GM12875 (cell line): ENCODE measurements at regions not wholly inside any gene's neighbourhood (a gene's known extent, or its start where the extent isn't known, plus 50 kb on each side); places are given as distances from the start of the nearest gene placed in this dataset.

ENCODE experiments used
- H3K4me3 ChIP-seq: one replicate; pipeline ENCODE4 v1.5.1; 2011; ENCODE audit warnings: low read depth, low read length, control low read depth
- CTCF ChIP-seq: IDR thresholded peaks from 2 replicates; pipeline ENCODE4 v1.5.1; 2011; ENCODE audit warnings: low read depth, mild to moderate bottlenecking, control low read depth, inconsistent platforms, low read length, moderate library complexity, borderline replicate concordance; ENCODE audit not compliant: insufficient read depth

GRCh38 chr1:222416001-222416791 lies 131.7 kb downstream of the HHIPL2 start:
- no peak for TF ChIP-seq CTCF
- H3K4me3 ChIP-seq = no peak overlapping the region

GRCh38 chr1:222415441-222415840 lies 132.5 kb downstream of the HHIPL2 start:
- no peak for TF ChIP-seq CTCF
- no peak overlapping the region for H3K4me3 ChIP-seq

GRCh38 chr1:222413991-222414549 lies 133.8 kb downstream of the HHIPL2 start:
- H3K4me3 ChIP-seq = no peak overlapping the region
- TF ChIP-seq CTCF = no peak

GRCh38 chr1:222413436-222413835 lies 134.5 kb downstream of the HHIPL2 start:
- no peak overlapping the region for H3K4me3 ChIP-seq
- TF ChIP-seq CTCF = no peak

- TF ChIP-seq CTCF = no peak
- peak overlapping the region; percentile 3 for H3K4me3 ChIP-seq
These were observed 143.2 kb downstream of the HHIPL2 start for GRCh38 chr1:222404710-222405109.

GRCh38 chr1:222399197-222399596 lies 148.7 kb downstream of the HHIPL2 start:
- no peak for TF ChIP-seq CTCF
- H3K4me3 ChIP-seq = no peak overlapping the region

- no peak overlapping the region for H3K4me3 ChIP-seq
- no peak for TF ChIP-seq CTCF
These were observed 153.7 kb downstream of the HHIPL2 start for GRCh38 chr1:222394224-222394623.
